BLaER1 treated with 17β-estradiol and CSF1 and Interleukin-3, amounts not matched to agents 10 nM and 100 nM (cell line): ENCODE measurements at regions not wholly inside any gene's neighbourhood (a gene's known extent, or its start where the extent isn't known, plus 50 kb on each side); places are given as distances from the start of the nearest gene placed in this dataset.
"Not testable (repeated sequence)": the region's sequence is repeated elsewhere in the genome, so short reads cannot be mapped to it uniquely, and the experiment has no call there.

ENCODE experiments used
- H3K27ac ChIP-seq, 11 experiments: shearing (Covaris generic); formaldehyde crosslinking; 2 replicates each; pipeline ENCODE4 v1.8.1; 2022
- H3K27me3 ChIP-seq, 11 experiments: shearing (Covaris generic); formaldehyde crosslinking; 2 replicates each; pipeline ENCODE4 v1.8.1; 2022
- H3K36me3 ChIP-seq, 11 experiments: shearing (Covaris generic); formaldehyde crosslinking; 2 replicates each; pipeline ENCODE4 v1.8.1; 2022
- H3K4me1 ChIP-seq, 10 experiments: shearing (Covaris generic); formaldehyde crosslinking; 2 replicates each; pipeline ENCODE4 v1.8.1; 2022
- H3K4me2 ChIP-seq, 11 experiments: shearing (Covaris generic); formaldehyde crosslinking; 2 replicates each; pipeline ENCODE4 v1.8.1; 2022
- H3K4me3 ChIP-seq, 10 experiments: shearing (Covaris generic); formaldehyde crosslinking; 2 replicates each; pipeline ENCODE4 v1.8.1; 2022
- H3K9ac ChIP-seq, 11 experiments: shearing (Covaris generic); formaldehyde crosslinking; 2 replicates each; pipeline ENCODE4 v1.8.1; 2022
- H3K9me3 ChIP-seq, 11 experiments: shearing (Covaris generic); formaldehyde crosslinking; replicated peaks in 1 of 11; 2 replicates each; pipeline ENCODE4 v1.8.1; 2022
- H4K20me1 ChIP-seq, 11 experiments: shearing (Covaris generic); formaldehyde crosslinking; 2 replicates each; pipeline ENCODE4 v1.8.1; 2022
- Cebpa-rat ChIP-seq, 11 experiments: shearing (Covaris generic); IDR thresholded peaks; 2 replicates each; pipeline ENCODE4 v1.8.1; 2022

DNA sequence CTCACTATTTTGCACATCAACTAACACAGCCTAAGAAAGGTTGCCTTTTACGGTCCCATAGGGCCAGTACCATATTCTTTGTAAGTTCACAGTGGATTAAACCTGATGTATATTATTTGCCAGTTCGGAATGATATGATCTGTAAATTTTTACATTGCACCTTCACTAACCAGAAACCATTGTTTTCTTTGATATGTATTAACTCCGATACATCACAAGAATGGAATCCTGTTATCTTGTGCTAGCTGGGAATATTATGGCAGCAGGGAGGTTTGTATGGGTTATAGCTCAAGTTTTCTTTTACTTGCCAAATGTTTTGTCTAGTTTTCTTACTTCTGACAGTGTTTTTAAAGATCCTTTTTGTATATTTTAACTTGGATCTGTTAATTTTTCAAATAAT, 51.4 kb upstream of the S1PR1 start:
- no peak overlapping the region for H3K4me2 ChIP-seq
- H3K4me3 ChIP-seq, result no peak overlapping the region
- peaks cover 0 to 39% (median 15%) of the 10 kb centered on the region in 10 experiments; a peak in 12 of 20 replicates for H3K4me1 ChIP-seq
- no peaks in the 10 kb centered on the region for H3K36me3 ChIP-seq
- H3K27ac ChIP-seq, result no peak overlapping the region
- no peak for TF ChIP-seq Cebpa-rat (IDR thresholded peaks at IDR 0.05)
- H3K9me3 ChIP-seq, result peaks cover 0 to 7% (median 0%) of the 10 kb centered on the region in 11 experiments; a peak in 4 of 22 replicates
- no peak overlapping the region for H3K9ac ChIP-seq
- H3K27me3 ChIP-seq, result no peaks in the 10 kb centered on the region
- H4K20me1 ChIP-seq, result no peaks in the 10 kb centered on the region

DNA sequence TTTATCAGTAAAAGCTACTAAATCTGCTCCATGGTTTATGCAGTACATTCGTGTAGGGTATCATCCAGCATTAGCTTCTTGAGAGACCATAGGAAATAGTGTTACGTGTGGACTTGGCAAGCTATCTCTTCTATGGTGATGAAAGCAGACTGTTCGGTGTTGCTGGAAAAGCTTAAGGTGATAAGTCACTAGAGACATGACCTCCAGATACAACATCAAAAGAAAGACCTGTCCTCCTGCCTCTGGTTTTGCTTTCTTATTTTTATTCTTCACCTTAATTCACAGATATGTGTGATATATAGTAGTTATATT, 53.5 kb upstream of the S1PR1 start:
- Histone ChIP-seq H3K9me3 (peaks cover 0 to 7% (median 0%) of the 10 kb centered on the region in 11 experiments; a peak in 4 of 22 replicates), H3K36me3 (no peaks in the 10 kb centered on the region), H3K27ac (no peak overlapping the region), H3K9ac (no peak overlapping the region), H3K4me1 (peaks cover 17 to 49% (median 29%) of the 10 kb centered on the region in 10 experiments), H4K20me1 (no peaks in the 10 kb centered on the region), H3K4me2 (no peak overlapping the region), H3K4me3 (no peak overlapping the region), H3K27me3 (no peaks in the 10 kb centered on the region)
- TF ChIP-seq Cebpa-rat (IDR thresholded peaks at IDR 0.05), result no peak

DNA sequence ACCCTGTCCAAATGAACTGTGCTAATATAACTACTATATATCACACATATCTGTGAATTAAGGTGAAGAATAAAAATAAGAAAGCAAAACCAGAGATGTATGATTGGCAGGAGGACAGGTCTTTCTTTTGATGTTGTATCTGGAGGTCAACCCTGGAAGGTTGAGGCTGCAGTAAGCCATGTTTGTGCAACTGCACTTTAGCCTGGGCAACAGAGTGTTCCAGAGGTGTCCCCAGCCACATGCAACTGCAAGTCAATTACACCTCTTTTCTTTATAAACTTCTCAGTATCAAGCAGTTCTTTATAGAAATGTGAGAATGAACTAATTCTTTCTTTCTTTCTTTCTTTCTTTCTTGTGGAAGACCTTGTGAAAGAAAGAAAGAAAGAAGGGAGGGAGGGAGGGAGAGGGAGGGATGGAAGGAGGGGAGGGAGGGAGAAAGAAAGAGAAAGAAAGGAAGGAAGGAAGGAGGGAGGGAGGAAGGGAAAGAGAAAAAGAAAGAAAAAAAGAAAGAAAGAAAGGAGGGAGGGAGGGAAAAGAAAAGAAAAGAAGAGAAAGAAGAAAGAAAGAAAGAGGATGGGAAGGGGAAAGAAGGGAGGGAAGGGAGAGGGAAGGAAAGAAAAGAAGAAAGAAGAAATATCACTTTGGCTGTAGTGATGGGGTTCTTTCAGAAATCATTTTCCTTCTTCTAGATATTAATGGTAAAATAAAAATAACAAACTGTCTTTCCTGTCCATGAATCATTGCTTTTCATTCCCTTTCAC, 54.0 kb upstream of the S1PR1 start:
- H3K36me3 ChIP-seq, result no peaks in the 10 kb centered on the region
- no peak overlapping the region for H3K4me2 ChIP-seq
- TF ChIP-seq Cebpa-rat (IDR thresholded peaks at IDR 0.05), result no peak
- H3K4me3 ChIP-seq, result no peak overlapping the region
- no peaks in the 10 kb centered on the region for H4K20me1 ChIP-seq
- peaks cover 0 to 7% (median 0%) of the 10 kb centered on the region in 11 experiments; a peak in 4 of 22 replicates for H3K9me3 ChIP-seq
- H3K27ac ChIP-seq, result no peak overlapping the region
- H3K27me3 ChIP-seq, result no peaks in the 10 kb centered on the region
- peaks cover 23 to 47% (median 29%) of the 10 kb centered on the region in 10 experiments for H3K4me1 ChIP-seq
- no peak overlapping the region for H3K9ac ChIP-seq

DNA sequence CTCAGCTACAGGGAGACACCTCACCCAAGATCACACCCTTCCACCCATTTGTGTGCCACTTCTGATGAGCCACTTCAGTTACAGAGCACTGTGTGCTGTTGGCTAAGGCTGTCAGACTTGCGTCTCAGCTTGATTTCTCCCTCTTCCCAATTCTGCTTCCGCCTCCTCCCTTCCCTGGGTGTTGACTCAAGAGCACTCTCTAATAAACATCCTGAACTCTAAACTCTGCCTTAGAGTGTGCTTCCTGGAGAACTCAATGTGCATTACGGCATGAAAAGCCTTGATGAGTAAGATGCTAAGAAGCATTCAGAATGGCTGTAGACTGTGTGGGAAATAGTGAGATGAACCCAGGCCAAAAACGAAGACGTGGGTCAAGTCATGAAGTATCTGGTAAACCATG, 54.9 kb upstream of the S1PR1 start:
- no peak for TF ChIP-seq Cebpa-rat (IDR thresholded peaks at IDR 0.05)
- H3K9ac ChIP-seq, result no peak overlapping the region
- H3K4me2 ChIP-seq, result peak overlapping the region in 1 of 11 experiments; percentile 13; a peak in 2 of 22 replicates
- H3K4me3 ChIP-seq, result no peak overlapping the region
- H3K36me3 ChIP-seq, result no peaks in the 10 kb centered on the region
- H4K20me1 ChIP-seq, result no peaks in the 10 kb centered on the region
- peaks cover 0 to 7% (median 0%) of the 10 kb centered on the region in 11 experiments; a peak in 4 of 22 replicates for H3K9me3 ChIP-seq
- H3K27me3 ChIP-seq, result no peaks in the 10 kb centered on the region
- H3K4me1 ChIP-seq, result peaks cover 23 to 38% (median 25%) of the 10 kb centered on the region in 10 experiments
- H3K27ac ChIP-seq, result no peak overlapping the region

DNA sequence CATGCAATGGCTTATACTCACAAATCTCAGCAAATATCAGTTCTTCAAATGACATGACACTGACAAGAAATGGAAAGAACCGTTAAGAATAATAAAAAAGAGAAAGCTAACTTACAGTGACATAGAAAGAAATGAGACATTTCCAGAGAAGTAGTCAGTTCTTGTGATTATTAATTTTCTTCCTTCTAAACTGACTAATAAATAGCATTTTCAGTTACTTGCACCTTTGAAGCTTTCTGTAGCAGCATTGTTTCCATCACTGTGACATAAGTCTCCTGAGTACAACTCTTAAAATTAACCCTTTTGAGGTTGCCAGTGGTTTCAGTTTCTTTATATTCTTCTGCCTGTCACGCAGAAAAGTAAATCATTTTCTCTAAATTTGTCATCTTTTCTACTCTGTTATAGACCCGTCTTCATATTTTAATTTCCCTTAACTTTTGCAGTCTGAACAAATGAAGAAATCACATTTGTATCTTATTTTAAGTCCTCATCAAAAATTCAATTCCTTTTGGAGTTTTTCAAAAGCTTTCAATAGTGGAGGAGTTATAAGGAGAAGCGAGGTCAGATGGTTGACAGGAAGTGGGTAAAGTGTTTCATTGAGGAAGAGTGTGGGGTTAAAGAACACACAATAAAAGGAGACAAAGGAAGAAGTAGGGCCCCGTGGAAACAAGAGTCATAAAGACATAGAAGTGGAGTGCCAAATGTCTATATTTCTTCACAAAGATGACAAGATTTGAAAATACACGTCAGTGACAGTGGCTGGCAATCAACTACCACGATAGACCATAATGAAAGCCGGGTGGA, 57.9 kb upstream of the S1PR1 start:
- peak overlapping the region; percentile 2 to 67 (median 54); a peak in 19 of 22 replicates for H3K27ac ChIP-seq
- H4K20me1 ChIP-seq, result no peaks in the 10 kb centered on the region
- peak overlapping the region in 9 of 10 experiments; percentile 1 to 44 (median 31); a peak in 9 of 20 replicates for H3K4me3 ChIP-seq
- peaks cover 20 to 29% (median 23%) of the 10 kb centered on the region in 10 experiments for H3K4me1 ChIP-seq
- no peaks in the 10 kb centered on the region for H3K36me3 ChIP-seq
- no peaks in the 10 kb centered on the region for H3K27me3 ChIP-seq
- H3K9me3 ChIP-seq, result peaks cover 0 to 7% (median 0%) of the 10 kb centered on the region in 11 experiments; a peak in 4 of 22 replicates
- peak overlapping the region in 5 of 11 experiments; percentile 27 to 49 (median 40); a peak in 10 of 22 replicates for H3K9ac ChIP-seq
- TF ChIP-seq Cebpa-rat (IDR thresholded peaks at IDR 0.05), result no peak
- H3K4me2 ChIP-seq, result peak overlapping the region; percentile 41 to 85 (median 68)

DNA sequence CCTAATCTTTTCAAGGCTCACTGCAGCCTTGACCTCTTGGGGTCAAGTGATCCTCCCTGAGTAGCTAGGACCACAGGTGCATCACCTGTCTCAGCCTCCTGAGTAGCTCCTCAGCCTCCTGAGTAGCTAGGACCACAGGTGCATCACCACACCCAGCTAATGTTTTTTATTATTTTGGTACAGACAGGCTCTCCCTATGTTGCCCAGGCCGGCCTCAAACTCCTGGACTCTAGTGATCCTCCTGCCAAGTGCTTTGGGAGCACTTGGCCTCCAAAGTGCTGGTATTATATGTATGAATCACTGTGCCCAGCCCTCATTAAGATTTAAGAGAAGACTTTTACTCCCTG, 58.5 kb upstream of the S1PR1 start:
- Histone ChIP-seq H4K20me1 (no peaks in the 10 kb centered on the region), H3K4me2 (peak overlapping the region; percentile 41 to 85 (median 68); a peak in 21 of 22 replicates), H3K36me3 (no peaks in the 10 kb centered on the region), H3K27ac (peak overlapping the region in 9 of 11 experiments; percentile 45 to 67 (median 55); a peak in 12 of 22 replicates), H3K9ac (peak overlapping the region in 1 of 11 experiments; percentile 49; a peak in 1 of 22 replicates), H3K4me3 (peak overlapping the region in 2 of 10 experiments; percentile 40 to 44; a peak in 1 of 20 replicates), H3K9me3 (peaks cover 0 to 7% (median 0%) of the 10 kb centered on the region in 11 experiments; a peak in 4 of 22 replicates), H3K4me1 (peaks cover 20 to 29% (median 23%) of the 10 kb centered on the region in 10 experiments), H3K27me3 (no peaks in the 10 kb centered on the region)
- no peak for TF ChIP-seq Cebpa-rat (IDR thresholded peaks at IDR 0.05)

DNA sequence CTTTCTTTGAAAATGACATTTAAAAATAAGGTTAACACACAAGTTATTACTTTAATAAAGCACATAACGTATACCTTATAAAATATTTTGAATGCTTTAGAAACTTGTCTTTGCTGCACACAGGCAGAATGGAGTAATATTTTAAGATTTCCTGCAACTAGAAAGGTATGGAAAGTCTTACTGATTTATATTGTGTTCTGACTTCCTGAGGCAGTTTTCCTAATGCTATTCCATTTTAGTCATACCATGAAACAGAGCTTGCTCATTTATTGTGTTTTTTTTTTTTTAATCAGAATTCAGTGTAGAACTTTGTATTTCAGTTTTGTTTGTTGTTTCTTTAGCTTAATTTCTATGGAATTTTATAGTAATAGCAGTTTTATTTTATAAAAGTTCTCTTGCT, 60.9 kb upstream of the S1PR1 start:
- TF ChIP-seq Cebpa-rat (IDR thresholded peaks at IDR 0.05), result no peak
- Histone ChIP-seq H3K27ac (no peak overlapping the region), H3K4me3 (no peak overlapping the region), H4K20me1 (no peaks in the 10 kb centered on the region), H3K4me1 (peaks cover 21 to 27% (median 24%) of the 10 kb centered on the region in 10 experiments), H3K4me2 (no peak overlapping the region), H3K9me3 (peaks cover 0 to 7% (median 0%) of the 10 kb centered on the region in 11 experiments; a peak in 3 of 22 replicates), H3K36me3 (no peaks in the 10 kb centered on the region), H3K9ac (no peak overlapping the region), H3K27me3 (no peaks in the 10 kb centered on the region)

DNA sequence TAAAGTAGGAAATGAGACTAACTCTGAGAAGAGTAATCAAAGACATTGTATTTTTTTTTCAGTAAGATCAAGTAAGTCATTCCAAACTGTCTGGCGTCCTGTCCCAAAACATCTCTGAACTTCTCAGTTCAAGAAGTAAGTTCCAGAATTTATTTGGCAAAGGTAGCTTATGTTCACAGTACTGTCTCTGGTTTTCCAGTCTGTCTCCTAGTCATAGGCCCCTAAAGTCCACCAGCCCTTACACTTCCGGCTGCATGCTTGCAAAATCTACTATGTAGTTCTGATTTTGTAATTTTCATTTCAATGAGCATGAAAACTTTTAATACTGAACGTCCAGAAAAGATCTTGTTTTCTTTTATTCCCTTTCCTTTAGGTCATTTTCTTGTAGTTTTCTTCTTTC, 61.4 kb upstream of the S1PR1 start:
- no peak overlapping the region for H3K4me3 ChIP-seq
- peaks cover 21 to 27% (median 24%) of the 10 kb centered on the region in 10 experiments for H3K4me1 ChIP-seq
- TF ChIP-seq Cebpa-rat (IDR thresholded peaks at IDR 0.05), result no peak
- H3K4me2 ChIP-seq, result no peak overlapping the region
- H3K9me3 ChIP-seq, result peaks cover 0 to 5% (median 0%) of the 10 kb centered on the region in 11 experiments; a peak in 3 of 22 replicates
- H3K9ac ChIP-seq, result no peak overlapping the region
- no peak overlapping the region for H3K27ac ChIP-seq
- H3K36me3 ChIP-seq, result no peaks in the 10 kb centered on the region
- no peaks in the 10 kb centered on the region for H4K20me1 ChIP-seq
- H3K27me3 ChIP-seq, result no peaks in the 10 kb centered on the region

DNA sequence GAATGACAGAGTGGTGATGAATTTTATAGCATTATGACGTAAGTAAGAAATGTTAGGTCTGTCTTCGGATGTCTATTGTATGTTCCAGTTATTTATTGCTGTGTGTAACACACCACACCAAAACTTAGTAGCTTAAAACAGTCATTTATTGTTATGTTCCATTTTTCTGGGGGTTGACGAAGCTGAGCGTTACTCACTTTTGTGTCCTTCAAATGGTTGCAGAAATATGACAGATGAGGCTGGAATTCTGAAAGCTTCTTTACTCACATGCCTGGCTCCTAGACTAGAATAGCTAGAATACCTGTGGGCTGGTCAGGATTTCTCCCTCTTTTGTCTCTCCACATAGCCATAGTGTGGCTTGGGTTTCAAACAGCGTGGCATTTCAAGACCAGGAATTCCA, 62.1 kb upstream of the S1PR1 start:
- Histone ChIP-seq H3K4me1 (peaks cover 16 to 24% (median 19%) of the 10 kb centered on the region in 10 experiments), H4K20me1 (no peaks in the 10 kb centered on the region), H3K27me3 (no peaks in the 10 kb centered on the region), H3K36me3 (no peaks in the 10 kb centered on the region), H3K27ac (no peak overlapping the region), H3K4me2 (no peak overlapping the region), H3K9ac (no peak overlapping the region), H3K9me3 (no peaks in the 10 kb centered on the region), H3K4me3 (no peak overlapping the region)
- no peak for TF ChIP-seq Cebpa-rat (IDR thresholded peaks at IDR 0.05)

DNA sequence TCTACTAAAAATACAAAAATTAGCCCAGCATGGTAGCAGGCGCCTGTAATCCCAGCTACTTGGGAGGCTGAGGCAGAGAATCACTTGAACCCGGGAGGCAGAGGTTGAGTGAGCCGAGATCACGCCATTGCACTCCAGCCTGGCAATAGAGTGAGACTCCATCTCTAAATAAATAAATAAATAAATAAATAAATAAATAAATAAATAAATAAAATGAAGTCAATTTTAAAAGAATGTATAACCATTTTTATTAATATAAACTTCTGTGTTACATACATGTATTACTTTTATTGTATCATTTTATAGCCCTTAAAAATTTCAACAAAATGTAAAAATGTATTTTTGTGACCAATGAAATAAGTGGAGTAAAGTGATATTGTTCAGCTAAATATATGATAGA, 62.5 kb upstream of the S1PR1 start:
- H3K27me3 ChIP-seq, H3K4me3 ChIP-seq, H3K9me3 ChIP-seq, H3K36me3 ChIP-seq, H3K4me2 ChIP-seq, H4K20me1 ChIP-seq, H3K27ac ChIP-seq, H3K9ac ChIP-seq: not testable (repeated sequence)
- peaks cover 12 to 19% (median 15%) of the 10 kb centered on the region in 10 experiments for H3K4me1 ChIP-seq
